ENCODE measurements at regions not wholly inside any gene's neighbourhood (a gene's known extent, or its start where the extent isn't known, plus 50 kb on each side); places are given as distances from the start of the nearest gene placed in this dataset.

DNA sequence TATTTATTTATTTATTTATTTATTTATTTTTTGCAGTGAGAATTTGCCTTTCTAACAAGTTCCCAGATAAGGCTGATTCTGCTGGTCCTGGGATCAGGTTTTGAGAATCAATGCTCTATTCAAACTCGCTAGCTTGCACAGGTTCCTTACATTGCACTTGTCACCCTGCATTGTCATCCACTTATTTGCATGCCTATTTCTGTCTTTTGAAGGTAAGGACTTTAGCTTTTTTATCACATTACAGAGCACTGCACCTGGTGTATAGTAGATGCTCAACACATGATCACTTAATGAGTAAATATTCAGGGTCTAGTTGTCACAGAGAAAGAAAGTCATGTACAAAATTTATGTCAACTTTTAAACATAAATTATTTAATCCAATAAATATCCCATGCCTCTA, 219.7 kb upstream of the BTG1 start:
- DNase-seq = no peak

DNA sequence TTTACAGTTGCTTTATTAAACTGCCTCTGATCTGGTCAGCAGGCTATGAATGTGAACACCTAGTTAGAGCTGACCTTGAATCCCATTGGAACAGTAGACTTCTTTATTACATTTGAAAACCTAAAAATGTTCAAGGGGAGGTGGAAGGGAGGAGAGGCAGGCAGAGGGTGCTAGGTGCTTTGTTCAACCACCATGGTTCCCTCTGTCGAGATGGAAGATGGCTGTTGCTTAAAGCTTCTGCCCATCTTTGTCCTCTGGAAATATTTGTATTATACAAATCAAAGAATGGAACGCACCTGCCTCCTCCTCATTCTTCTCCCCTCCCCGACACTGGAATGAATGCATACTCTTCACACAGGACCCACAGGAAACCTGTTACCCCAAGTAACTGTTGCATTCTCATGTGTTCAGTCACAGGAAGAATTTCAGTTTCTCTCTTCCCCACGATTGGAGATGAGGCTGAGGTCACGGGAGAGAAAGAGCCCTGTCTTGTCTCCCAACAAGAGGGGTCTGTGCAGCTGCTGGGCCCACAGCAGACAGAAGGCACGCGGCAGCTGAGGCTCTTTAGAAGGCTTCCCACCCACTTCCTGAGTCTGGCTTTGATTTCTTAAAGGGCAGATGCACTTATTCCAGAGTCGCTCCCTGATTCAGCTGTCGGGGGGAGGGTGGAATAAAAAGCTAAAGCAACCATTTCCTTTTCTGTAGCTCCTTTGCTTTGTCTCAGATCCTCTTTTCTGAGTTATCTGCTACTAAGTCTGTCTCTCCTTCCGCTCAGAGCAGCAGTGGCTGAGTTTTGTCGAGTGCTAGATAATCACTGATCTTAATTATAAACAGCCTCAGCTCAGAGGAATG, 217.9 kb upstream of the BTG1 start:
- DNase-seq = peak in 41 of 56 donors; percentile 1 to 70 (median 16)

DNA sequence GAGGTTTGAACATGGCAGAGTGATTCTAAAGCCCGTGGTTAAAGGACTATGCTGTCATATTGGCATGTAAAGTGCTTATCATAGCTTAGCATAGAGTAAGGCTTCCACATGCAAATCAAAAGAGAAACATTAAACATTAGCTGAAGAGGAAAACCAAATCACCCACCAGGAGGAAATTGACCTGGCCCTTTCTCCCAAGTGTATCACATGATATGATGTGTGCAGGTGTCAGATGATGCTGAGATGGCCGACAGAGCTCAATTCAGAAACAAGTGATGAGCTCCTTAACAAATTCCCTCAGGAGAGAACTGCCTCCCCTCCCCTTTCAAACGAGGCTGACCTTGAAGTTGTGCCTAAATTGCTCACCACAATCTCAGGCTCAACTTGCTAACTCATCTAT, 217.1 kb upstream of the BTG1 start:
- no peak for DNase-seq

DNA sequence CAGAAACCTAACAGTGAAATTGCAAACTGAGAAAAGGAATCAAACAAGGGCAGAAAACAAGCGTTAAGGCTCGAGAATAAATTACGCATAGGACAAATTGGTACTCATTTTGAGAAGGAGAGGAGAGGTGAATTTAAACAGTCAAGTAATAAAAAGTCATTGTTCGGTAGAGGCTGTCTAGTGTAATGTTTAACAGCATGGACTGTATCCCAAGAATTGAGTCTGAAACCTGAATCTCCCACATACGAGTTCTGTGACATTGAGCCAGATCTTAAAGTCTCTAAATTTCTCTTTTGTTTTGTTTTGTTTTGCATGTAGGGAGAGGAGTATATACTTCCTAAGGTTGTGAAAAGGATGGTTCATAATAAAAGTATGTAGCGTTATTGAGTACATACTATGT, 216.5 kb upstream of the BTG1 start:
- DNase-seq = no peak

DNA sequence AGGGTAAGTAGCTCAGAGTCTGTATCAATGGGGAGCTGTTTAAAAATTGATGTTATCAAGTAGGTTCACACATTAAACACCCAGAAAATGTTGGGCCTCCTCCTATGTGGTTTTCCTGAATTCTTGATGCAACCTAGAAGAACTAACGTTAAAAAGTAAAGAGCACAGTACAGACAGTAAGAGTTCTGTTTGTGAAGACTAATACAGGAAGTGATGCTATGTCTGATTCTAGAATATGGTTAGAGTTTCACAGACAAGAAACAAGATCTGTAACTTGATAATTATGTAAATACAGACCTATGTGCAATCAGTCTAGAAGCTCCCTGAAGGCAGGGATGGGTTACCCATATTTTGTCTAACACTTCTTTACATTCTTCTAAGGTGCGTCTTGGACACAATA, 214.9 kb upstream of the BTG1 start:
- DNase-seq = no peak

DNA sequence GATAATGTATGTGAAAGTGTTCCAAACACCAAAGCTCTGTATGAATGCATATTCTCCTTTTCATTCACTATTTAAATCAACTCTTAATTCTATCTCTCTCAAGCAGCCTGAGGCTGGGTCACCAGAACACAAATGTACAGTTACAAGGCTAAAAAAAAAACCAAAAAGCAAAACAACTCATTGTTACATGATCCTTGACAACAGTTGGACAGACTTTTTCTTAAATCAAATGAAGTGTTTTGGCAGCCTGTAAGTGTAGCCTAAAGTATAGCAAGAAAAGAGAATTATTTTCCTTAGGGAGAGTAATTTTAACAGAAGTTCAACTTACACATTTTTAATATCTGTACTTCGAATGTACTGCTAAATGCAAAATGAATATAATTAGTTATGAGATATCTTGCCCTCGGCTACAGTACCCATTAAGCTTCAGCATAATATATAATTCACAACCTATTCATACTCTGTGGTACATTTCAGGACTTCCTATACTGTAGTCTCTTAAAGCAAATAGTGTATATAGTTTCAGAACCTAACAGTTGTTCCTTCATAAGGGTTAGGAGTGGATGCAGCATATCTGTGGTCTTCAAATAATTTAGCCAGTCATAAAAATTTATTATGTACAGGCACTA, 214.0 kb upstream of the BTG1 start:
- DNase-seq = no peak

DNA sequence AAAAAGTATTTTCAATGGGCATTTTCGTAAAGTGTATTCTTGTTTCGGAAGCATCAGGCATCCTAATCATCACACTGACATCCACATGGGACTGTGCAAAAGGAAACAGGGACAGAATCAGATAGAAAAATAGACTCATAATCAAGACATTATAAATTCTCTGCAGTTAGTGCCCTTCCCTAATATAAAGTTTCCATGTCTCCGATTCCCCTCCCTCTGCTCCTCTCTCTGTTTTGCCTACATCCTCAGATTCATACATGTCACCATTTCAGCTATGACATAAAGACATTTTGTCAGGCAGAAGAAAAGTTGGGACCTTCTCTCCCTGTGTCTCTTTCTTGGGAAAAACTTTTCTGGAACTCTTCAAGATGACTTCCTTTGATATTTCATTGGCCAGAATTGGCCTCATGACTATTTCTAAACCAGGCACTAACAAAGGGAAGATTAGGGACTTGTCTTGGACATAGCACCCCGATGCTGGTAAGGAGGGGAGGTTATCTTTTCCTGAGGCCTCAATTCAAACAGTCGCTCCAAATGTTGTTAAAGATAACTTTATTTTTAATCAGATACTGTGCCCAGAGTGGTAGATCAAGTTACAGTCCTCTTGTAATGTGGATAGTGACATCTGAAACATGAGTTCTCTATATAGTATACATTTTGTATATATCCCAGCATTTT, 212.1 kb upstream of the BTG1 start:
- no peak for DNase-seq

DNA sequence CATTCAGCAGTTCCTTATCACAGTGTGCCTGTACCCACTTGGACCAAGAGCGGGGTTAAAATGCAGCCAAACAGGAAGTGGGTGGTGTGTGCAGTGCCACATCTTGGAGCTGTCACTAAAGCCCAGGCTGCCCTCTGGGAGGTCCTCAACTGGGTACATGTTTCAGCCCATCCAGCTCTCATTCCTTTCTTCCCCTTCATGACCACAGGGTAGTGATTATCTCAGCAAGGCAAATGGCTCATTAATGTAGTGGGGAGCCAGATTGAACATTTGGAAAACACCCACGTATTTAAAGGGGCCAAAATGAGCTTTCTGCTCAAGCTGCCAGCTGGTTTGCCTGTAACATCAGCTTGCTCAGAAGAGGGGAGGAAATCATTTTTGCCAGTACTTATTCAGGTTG, 210.8 kb upstream of the BTG1 start:
- DNase-seq = no peak

DNA sequence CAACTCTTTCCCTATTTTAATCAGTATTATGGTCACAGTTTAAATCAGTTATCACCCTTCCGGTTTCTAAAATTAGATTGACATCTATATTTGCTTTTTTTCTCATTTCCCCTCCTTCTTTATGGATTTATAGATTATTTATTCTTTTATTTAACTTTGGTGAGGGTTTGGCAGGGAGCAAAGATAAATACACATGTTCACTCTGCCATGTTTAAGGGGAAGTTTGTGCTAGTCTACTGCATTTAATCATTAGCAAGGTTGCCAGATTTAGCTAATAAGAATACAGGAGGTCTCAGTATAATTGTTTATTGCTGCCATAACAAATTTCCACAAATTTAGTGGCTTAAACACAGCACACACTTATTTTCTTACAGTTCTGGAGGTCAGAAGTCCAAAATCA, 204.0 kb upstream of the BTG1 start:
- no peak for DNase-seq

DNA sequence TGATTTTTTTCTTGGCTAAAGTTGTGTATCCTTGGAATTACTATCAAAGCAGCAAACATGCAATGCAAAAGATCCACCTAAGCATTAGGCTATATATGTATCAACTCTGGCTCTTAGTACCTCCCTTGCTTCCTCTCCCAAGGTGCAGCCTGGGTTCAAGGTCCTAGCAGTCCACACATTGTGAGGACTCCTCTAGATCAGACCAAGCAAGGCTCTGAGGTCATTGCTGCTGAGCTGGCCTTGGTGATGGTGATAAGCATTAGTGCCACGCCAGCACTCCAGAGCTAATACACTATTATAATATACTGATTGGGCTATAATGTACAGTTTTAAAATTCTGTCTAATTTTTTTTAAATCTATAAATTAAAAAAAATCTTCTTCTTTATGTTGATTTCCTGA, 196.9 kb upstream of the BTG1 start:
- DNase-seq = no peak

DNA sequence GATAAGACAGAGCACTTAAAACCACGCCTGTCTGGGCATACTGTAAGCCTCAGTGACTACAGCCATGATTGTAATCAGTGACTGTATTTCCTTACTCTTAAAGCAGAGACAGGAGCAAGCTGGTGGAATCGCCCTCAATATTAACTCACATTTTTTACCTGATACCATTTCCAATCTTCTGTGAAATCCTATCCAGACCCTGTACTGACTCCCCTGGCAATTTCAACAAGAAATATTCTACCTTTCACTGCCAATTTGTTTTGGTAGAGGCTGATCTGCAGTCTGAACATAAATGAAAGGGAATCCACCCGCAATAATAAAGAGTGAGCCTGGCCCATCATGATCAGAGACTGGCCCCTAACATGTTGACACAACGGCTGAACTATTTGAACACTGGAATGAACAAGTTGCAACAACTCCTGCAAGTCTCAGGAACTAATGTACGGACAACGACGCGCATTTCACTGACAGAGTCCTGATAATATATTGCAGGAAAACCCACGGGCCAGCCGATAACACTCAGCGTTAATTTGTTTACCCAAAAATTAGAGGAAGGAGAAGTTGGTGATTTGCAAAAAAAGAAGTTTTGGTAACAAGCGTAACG, 195.5 kb upstream of the BTG1 start:
- DNase-seq = no peak

DNA sequence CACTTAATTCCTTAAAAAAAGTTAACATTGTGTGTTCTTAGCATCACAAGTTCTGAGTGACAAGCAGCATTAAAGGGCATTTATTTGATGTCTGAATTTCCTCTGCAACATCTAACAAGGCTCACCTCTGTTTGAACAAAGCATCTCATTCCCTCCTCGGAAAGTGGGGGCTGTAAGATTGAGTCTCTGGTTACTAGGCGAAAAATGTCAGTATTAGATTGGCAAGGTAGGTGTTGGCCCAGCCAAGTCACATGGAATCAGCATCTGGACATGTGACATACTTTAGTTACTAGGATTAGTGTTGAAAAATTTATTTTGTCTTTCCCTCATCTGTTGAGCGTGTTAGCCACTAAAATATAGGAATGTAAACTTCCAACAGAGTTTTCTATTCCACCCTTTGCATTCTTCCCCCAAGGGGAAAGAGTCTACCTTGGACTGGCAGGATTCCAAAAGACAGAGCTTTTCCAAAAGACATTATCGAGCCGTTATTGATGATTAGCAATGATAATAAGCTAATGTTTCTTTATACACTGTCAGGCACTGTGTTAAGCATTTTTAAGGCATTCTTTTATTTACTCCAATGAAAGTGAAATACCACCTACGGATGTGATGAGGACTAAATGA, 194.9 kb upstream of the BTG1 start:
- no peak for DNase-seq

DNA sequence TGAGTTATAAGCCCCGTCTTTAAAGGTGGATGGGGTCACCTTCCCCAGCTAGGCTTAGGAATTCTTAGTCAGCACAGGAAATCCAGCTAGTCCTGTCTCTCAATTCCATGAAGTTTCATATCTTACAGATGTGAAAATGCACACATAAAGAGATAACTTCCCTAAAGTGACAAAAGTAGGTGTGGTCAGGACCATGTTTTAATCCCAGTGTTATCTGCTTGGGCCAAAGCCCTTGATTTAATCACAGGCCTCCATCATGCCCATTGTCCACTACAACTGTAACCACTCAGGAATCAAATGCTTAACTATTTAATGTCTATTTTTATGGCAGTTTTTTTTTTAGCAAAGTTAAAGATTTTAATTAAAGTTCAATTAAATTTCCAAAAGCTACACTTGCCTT, 194.4 kb upstream of the BTG1 start:
- no peak for DNase-seq

DNA sequence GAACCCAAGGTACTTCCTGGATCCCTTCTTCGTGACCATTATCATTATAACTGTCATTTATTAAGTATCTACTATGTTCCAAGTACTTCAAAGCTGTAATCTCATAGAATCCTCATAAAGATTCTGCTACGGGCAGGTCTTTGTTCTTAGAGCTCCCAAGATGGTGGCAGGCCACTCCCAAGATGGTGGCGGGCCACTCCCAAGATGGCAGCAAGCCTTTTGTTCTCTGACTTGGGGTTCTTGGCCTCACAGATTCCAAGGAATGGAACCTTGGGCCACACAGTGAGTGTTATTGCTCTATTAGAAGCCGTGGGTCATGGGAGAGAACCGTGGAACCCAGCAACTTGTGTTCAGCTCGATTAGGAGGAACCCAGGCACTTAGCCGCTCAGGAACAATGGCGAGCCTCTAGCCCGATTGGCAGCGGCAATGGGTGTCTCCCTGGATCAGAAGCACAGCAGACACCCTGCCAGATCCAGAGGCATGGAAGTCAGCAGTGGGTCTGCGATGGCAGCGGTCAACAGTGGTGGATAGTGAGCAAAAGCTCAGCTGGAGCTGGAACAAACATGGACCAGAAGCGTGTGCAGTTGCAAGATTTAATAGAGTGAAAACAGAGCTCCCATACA, 193.7 kb upstream of the BTG1 start:
- DNase-seq = no peak

DNA sequence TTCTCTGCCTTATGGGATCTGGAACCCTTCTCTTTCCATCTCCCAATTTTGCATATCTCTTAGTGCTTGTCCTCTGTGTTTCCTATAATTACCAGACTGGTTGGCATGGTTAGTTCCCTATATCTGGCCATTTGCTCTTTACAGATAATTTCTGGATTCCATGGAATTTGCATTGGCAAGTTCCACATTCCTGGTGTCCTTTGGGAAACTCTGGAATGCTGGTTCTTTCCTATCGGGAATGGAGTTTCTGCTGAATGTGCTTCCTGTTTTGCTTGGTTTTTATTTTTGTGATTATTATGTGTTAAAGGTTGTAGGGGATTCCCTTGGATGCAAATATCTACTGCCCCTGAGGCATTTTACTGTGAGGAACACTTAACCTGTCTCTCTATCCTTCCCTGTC, 193.0 kb upstream of the BTG1 start:
- DNase-seq = no peak

DNA sequence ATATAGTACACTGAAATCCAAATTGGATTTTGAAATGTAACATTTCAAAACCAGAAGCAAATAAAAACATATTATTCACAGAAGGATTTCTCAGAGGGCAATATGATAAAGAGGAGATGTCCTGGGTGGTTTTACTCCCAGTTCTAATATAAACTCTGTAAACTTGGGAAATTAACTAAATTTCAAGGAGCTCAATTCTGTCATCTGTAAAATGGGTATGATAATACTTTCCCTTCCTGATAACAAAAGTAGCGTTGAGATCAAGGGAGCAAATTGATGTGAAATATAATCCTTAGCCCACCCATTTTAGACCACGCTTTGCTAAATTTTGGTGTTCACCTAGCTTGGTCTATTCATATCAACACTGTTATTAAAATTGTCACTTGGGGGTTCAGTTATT, 192.5 kb upstream of the BTG1 start:
- no peak for DNase-seq

DNA sequence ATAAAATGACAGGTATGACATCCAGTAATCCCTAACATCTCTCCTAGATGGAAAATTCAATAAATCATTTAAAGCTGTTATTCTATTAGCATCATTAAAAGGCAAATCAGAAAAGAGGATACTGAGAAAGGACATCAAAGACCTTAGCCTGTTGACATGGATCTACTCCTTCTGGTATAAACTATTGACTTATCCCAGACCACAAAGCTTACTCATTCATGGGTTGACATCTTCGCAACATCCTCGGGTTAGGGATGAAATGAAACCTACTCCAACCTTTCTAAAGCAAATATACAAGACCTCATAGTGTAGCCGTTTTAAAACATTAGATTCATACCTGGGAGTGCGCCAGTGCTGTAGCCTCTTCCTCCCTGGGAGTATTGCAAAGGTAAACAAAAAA, 191.5 kb upstream of the BTG1 start:
- no peak for DNase-seq

DNA sequence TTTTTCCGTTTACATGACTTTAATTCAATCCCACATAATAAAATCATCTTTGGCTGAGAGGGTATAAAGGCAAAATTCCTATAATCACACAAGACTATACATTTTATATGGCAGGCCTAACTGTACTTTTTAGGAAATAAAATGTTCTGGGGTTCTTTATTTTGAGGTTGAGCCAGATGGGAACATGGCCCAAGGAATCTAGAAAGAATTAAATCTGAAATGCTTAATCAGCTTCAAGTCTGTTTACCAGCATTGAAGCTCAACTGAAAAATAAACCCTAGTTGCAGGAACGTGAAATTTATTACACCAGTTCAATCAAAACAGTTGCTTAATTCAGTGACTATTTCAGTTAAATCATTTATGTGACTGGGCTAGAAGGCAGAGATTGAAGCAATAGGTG, 191.0 kb upstream of the BTG1 start:
- DNase-seq = no peak

DNA sequence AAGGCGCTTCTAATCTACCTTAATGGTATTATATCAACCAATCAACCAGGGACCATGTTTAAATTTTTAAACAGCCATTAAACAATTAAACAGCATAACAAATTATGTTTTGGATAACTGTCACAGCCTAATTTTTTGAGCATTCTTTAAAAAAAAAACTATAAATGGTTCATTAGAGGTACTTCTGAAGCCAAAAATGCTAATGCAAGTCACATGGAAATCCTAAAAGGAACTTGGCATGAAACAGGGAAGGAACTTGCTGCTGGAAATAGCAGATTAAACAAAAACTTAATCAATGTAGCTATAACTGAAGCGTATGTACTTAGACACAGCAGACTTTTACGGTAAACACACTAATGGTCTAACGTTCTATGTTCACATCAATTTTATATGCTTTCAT, 190.2 kb upstream of the BTG1 start:
- no peak for DNase-seq

DNA sequence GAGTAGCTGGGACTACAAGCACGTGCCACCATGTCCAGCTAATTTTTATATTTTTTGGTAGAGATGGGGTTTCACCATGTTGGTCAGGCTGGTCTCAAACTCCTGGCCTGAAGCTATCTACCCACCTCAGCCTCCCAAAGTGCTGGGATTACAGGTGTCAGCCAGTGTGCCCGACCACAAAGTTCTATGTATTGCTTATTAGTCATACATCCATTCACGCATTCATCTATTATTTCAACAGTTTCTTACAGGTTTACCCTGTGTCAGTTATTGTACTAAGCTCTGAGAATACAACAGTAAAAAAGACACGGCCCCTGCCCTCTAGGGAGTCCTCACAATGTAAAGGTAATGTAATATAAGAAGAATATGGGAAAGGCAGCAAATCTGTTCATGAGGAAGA, 188.9 kb upstream of the BTG1 start:
- DNase-seq = no peak

DNA sequence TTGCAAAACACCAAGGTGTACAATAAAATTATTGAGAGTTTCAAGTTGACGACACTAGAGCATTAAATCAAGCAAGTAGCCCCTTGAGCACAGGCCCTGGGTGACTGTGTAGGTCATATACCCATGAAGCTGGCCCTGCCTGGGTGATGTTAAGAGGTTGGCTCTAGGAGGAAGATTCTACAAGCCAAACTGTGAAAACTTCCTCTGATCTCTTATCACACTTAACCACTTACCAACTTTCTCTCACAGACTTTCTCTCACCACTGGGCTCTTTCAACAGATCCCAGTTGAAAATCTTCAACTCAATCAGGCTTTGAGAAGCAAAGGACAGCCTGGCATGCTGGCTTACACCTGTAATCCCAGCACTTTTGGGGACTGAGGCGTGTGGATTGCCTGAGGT, 186.9 kb upstream of the BTG1 start:
- DNase-seq = no peak
